HCT116 (cell line): ENCODE measurements at regions not wholly inside any gene's neighbourhood (a gene's known extent, or its start where the extent isn't known, plus 50 kb on each side); places are given as distances from the start of the nearest gene placed in this dataset.

Experiments used
- ATAC-seq: fragments of 200-7000 bp; cut with Tn5 transposase; 2 replicates; pipeline ENCODE4 v1.9.1; 2020; ENCODE audit warnings: mild to moderate bottlenecking, moderate library complexity
- BruUV-seq: library from RNA; stranded (reverse); fragments of 400-500 nt; replicated peaks from 2 replicates; lab custom pipeline; 2021; lab: Mats Ljungman, UMichigan
- CTCF ChIA-PET: fragments of 300-600 bp; sonication (Branson Sonifier 250); formaldehyde crosslinking; loops from one replicate; lab custom pipeline; 2021; ENCODE audit warnings: antibody characterized with exemption; lab: Charles Lee
- POLR2A ChIA-PET: fragments of 300-600, 350-600 bp; sonication (Branson Sonifier 250); formaldehyde crosslinking; loops from one replicate; lab custom pipeline; 2021; ENCODE audit warnings: antibody characterized with exemption; lab: Charles Lee
- RAD21 ChIA-PET, 2 experiments: fragments of 300-600 bp; sonication (Branson Sonifier 250); formaldehyde crosslinking; loops; one replicate each; lab custom pipeline; 2023; ENCODE audit warnings: low total read pairs in 2 of 2; ENCODE audit not compliant: uncharacterized antibody in 2 of 2, unreplicated experiment in 2 of 2, low non-redundant PET in 1 of 2; lab: Charles Lee
- DNase-seq: peaks from one replicate; pipeline ENCODE4 v3.0.0-alpha.2; 2010; ENCODE audit warnings: low read depth, low spot score
- H2AFZ ChIP-seq: fragments of 200-600 bp; shearing (Covaris generic), sonication (generic); 2 replicates; pipeline ENCODE4 v1.6.1; 2017; ENCODE audit warnings: low read depth, mixed run types, mixed read lengths, antibody characterized with exemption, low read length; ENCODE audit not compliant: poor library complexity, severe bottlenecking
- H3K27ac ChIP-seq: 2 replicates; pipeline ENCODE4 v1.5.1; 2012; ENCODE audit warnings: low read depth, low read length
- H3K27me3 ChIP-seq: fragments of 200-600 bp; sonication (generic); 2 replicates; pipeline ENCODE4 v1.6.1; 2016; ENCODE audit warnings: mixed run types, low read length, mixed read lengths; ENCODE audit not compliant: insufficient read depth
- H3K36me3 ChIP-seq, 2 experiments: fragments of 200-500 bp in 1 of 2; fragments of 200-600 bp in 1 of 2; sonication (Bioruptor generic) in 1 of 2; sonication (generic) in 1 of 2; 2 replicates each; pipeline versions ENCODE4 v1.5.1 to v1.6.1; 2014 to 2016; ENCODE audit warnings: low read length in 2 of 2, inconsistent platforms in 1 of 2, mixed read lengths in 1 of 2, mixed run types in 1 of 2; ENCODE audit not compliant: insufficient read depth in 2 of 2, control insufficient read depth in 1 of 2
- H3K4me1 ChIP-seq, 2 experiments: fragments of 200-600 bp in 1 of 2; sonication (generic) in 1 of 2; 2 replicates each; pipeline versions ENCODE4 v1.5.1 to v1.6.1; 2012 to 2017; ENCODE audit warnings: low read length in 2 of 2, inconsistent platforms in 1 of 2, mild to moderate bottlenecking in 1 of 2, mixed read lengths in 1 of 2, mixed run types in 1 of 2, moderate library complexity in 1 of 2; ENCODE audit not compliant: insufficient read depth in 2 of 2, control insufficient read depth in 1 of 2
- H3K4me2 ChIP-seq: fragments of 200-600 bp; sonication (generic); 2 replicates; pipeline ENCODE4 v1.6.1; 2017; ENCODE audit warnings: mixed run types, low read length, mixed read lengths
- H3K4me3 ChIP-seq, 2 experiments: fragments of 200-600 bp in 1 of 2; sonication (generic) in 1 of 2; replicated peaks in 1 of 2; 2 replicates each; pipeline ENCODE4 v1.5.1; 2011 to 2016; ENCODE audit warnings: low read length in 2 of 2, control low read depth in 1 of 2, low read depth in 1 of 2, mild to moderate bottlenecking in 1 of 2, mixed read lengths in 1 of 2, mixed run types in 1 of 2
- H3K79me2 ChIP-seq: fragments of 200-600 bp; sonication (generic); 2 replicates; pipeline ENCODE4 v1.6.1; 2017; ENCODE audit warnings: mild to moderate bottlenecking, mixed run types, low read length, moderate library complexity, mixed read lengths; ENCODE audit not compliant: insufficient read depth
- H3K9ac ChIP-seq: fragments of 200-600 bp; sonication (generic); 2 replicates; pipeline ENCODE4 v1.6.1; 2016; ENCODE audit warnings: low read length, mixed read lengths
- H3K9me2 ChIP-seq: fragments of 200-600 bp; sonication (generic), shearing (Covaris generic); 2 replicates; pipeline ENCODE4 v1.6.1; 2017; ENCODE audit warnings: mixed run types, mild to moderate bottlenecking, moderate library complexity; ENCODE audit not compliant: insufficient read depth
- H3K9me3 ChIP-seq, 2 experiments: fragments of 200-500 bp in 1 of 2; fragments of 200-600 bp in 1 of 2; sonication (Bioruptor generic) in 1 of 2; sonication (generic) in 1 of 2; 2 replicates each; pipeline ENCODE4 v1.6.1; 2014 to 2017; ENCODE audit warnings: low read length in 2 of 2, mixed read lengths in 2 of 2, inconsistent platforms in 1 of 2, low read depth in 1 of 2, mild to moderate bottlenecking in 1 of 2, mixed run types in 1 of 2, moderate library complexity in 1 of 2; ENCODE audit not compliant: control insufficient read depth in 1 of 2, insufficient read depth in 1 of 2
- H4K20me1 ChIP-seq: fragments of 200-600 bp; sonication (generic), shearing (Covaris generic); 2 replicates; pipeline ENCODE4 v1.6.1; 2017; ENCODE audit warnings: mixed run types, mild to moderate bottlenecking, moderate library complexity; ENCODE audit not compliant: insufficient read depth
- CBX3 ChIP-seq: IDR thresholded peaks from 2 replicates; pipeline ENCODE4 v1.6.1; 2012; ENCODE audit warnings: low read depth
- CEBPB ChIP-seq: IDR thresholded peaks from 2 replicates; pipeline ENCODE4 v1.6.1; 2012; ENCODE audit warnings: low read depth
- EZH2 ChIP-seq: fragments of 200-600 bp; sonication (generic); IDR thresholded peaks from 2 replicates; pipeline ENCODE4 v1.6.1; 2017; ENCODE audit warnings: antibody characterized with exemption, mixed run types
- POLR2A ChIP-seq: IDR thresholded peaks from 2 replicates; pipeline ENCODE4 v1.7.0; 2011; ENCODE audit warnings: borderline replicate concordance; ENCODE audit not compliant: insufficient read depth, insufficient read length; ENCODE audit errors: extremely low read depth
- SIN3A ChIP-seq: IDR thresholded peaks from 2 replicates; pipeline ENCODE4 v1.6.1; 2012; ENCODE audit warnings: low read depth
- SP1 ChIP-seq: IDR thresholded peaks from 2 replicates; pipeline ENCODE4 v1.6.1; 2012; ENCODE audit warnings: low read depth
- SRF ChIP-seq: IDR thresholded peaks from 2 replicates; pipeline ENCODE4 v1.6.1; 2012; ENCODE audit warnings: low read depth
- YY1 ChIP-seq: IDR thresholded peaks from 2 replicates; pipeline ENCODE4 v1.6.1; 2011; ENCODE audit warnings: low read length, low read depth, moderate library complexity, mild to moderate bottlenecking; ENCODE audit not compliant: insufficient replicate concordance; ENCODE audit errors: extremely low read depth
- ZFX ChIP-seq: fragments of 450-650 bp; IDR thresholded peaks from 2 replicates; pipeline ENCODE4 v1.6.1; 2017
- ZNF274 ChIP-seq: fragments of 200-500 bp; sonication (Bioruptor generic); IDR thresholded peaks from 2 replicates; pipeline ENCODE4 v1.6.1; 2014; ENCODE audit warnings: mild to moderate bottlenecking, low read depth, low read length, inconsistent platforms
- intact Hi-C: fragments of 100-400 bp; cut with micrococcal nuclease; formaldehyde crosslinking; loops from 2 replicates; pipeline ENCODE4 v1.10.0; 2022
- TF ChIP-seq, protein P1 (sequence below): IDR thresholded peaks from 2 replicates; pipeline ENCODE4 v1.6.1; 2012
- TF ChIP-seq, protein P2 (sequence below): IDR thresholded peaks from 2 replicates; pipeline ENCODE4 v1.6.1; 2011; ENCODE audit warnings: mild to moderate bottlenecking, low read length, moderate library complexity; ENCODE audit not compliant: insufficient replicate concordance; ENCODE audit errors: extremely low read depth
- TF ChIP-seq, protein P3 (sequence below), 3 experiments: fragments of 200-600 bp in 1 of 3; sonication (generic) in 1 of 3; IDR thresholded peaks in 2 of 3; conservative IDR thresholded peaks in 1 of 3; 2 replicates each; pipeline ENCODE4 v1.5.1; 2012 to 2017; ENCODE audit warnings: low read depth in 2 of 3, low read length in 2 of 3, antibody characterized with exemption in 1 of 3, borderline replicate concordance in 1 of 3, control low read depth in 1 of 3, mild to moderate bottlenecking in 1 of 3, mixed read lengths in 1 of 3, mixed run types in 1 of 3, moderate library complexity in 1 of 3; ENCODE audit not compliant: insufficient read depth in 1 of 3
- TF ChIP-seq, protein P4 (sequence below): IDR thresholded peaks from 2 replicates; pipeline ENCODE4 v1.6.1; 2012; ENCODE audit warnings: low read depth

DNA sequence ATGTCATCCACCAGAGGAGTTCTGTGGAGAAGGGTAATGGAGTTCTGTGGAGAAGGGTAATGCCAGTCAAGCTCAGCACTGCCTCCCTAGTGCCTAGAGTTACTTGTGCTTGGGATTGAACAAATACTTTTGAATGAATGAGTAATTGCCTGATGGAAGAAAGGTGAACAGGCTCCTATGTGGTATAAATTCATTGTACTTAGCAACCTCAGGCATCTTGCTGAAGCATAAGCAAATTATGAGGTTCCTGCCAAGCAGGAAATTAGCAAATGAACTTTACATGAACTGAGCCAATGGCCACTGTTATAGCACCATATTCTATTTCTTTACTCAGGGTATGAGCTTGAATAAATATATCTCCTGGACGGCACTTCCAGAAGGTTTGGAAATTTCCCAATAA, 1047.2 kb downstream of the SLC6A15 start:
- DNase-seq (no peak), ATAC-seq (no peak)
- BruUV-seq = no TSS peak
- Histone ChIP-seq H3K27ac (no peak overlapping the region), H3K9ac (no peak overlapping the region), H4K20me1 (no peaks in the 10 kb centered on the region), H3K79me2 (no peaks in the 10 kb centered on the region), H3K9me2 (no peaks in the 10 kb centered on the region), H3K4me2 (no peak overlapping the region), H3K4me3 (no peak overlapping the region), H3K9me3 (no peaks in the 10 kb centered on the region), H3K27me3 (no peaks in the 10 kb centered on the region), H2AFZ (no peak overlapping the region), H3K4me1 (no peaks in the 10 kb centered on the region), H3K36me3 (no peaks in the 10 kb centered on the region)
- ChIA-PET CTCF (no interaction called here), RAD21 (no interaction called here), POLR2A (no interaction called here)
- intact Hi-C loops = no loop called here
- TF ChIP-seq SIN3A (no peak), YY1 (no peak), ZFX (no peak), SRF (no peak), POLR2A (no peak), ZNF274 (no peak), SP1 (no peak), CEBPB (no peak), CBX3 (no peak), EZH2 (no peak)
- TF ChIP-seq, protein P1, sequence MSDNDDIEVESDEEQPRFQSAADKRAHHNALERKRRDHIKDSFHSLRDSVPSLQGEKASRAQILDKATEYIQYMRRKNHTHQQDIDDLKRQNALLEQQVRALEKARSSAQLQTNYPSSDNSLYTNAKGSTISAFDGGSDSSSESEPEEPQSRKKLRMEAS = no peak
- TF ChIP-seq, protein P2, sequence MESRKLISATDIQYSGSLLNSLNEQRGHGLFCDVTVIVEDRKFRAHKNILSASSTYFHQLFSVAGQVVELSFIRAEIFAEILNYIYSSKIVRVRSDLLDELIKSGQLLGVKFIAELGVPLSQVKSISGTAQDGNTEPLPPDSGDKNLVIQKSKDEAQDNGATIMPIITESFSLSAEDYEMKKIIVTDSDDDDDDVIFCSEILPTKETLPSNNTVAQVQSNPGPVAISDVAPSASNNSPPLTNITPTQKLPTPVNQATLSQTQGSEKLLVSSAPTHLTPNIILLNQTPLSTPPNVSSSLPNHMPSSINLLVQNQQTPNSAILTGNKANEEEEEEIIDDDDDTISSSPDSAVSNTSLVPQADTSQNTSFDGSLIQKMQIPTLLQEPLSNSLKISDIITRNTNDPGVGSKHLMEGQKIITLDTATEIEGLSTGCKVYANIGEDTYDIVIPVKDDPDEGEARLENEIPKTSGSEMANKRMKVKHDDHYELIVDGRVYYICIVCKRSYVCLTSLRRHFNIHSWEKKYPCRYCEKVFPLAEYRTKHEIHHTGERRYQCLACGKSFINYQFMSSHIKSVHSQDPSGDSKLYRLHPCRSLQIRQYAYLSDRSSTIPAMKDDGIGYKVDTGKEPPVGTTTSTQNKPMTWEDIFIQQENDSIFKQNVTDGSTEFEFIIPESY = no peak
- TF ChIP-seq, protein P3, sequence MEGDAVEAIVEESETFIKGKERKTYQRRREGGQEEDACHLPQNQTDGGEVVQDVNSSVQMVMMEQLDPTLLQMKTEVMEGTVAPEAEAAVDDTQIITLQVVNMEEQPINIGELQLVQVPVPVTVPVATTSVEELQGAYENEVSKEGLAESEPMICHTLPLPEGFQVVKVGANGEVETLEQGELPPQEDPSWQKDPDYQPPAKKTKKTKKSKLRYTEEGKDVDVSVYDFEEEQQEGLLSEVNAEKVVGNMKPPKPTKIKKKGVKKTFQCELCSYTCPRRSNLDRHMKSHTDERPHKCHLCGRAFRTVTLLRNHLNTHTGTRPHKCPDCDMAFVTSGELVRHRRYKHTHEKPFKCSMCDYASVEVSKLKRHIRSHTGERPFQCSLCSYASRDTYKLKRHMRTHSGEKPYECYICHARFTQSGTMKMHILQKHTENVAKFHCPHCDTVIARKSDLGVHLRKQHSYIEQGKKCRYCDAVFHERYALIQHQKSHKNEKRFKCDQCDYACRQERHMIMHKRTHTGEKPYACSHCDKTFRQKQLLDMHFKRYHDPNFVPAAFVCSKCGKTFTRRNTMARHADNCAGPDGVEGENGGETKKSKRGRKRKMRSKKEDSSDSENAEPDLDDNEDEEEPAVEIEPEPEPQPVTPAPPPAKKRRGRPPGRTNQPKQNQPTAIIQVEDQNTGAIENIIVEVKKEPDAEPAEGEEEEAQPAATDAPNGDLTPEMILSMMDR (IDR thresholded peaks at IDR 0.05 in 2 of 3, conservative IDR thresholded peaks at IDR 0.05 in 1 of 3; ENCODE audit: borderline replicate concordance in 1 of 3, insufficient read depth in 1 of 3, low read depth in 2 of 3, low read length in 2 of 3) = no peak
- TF ChIP-seq, protein P4, sequence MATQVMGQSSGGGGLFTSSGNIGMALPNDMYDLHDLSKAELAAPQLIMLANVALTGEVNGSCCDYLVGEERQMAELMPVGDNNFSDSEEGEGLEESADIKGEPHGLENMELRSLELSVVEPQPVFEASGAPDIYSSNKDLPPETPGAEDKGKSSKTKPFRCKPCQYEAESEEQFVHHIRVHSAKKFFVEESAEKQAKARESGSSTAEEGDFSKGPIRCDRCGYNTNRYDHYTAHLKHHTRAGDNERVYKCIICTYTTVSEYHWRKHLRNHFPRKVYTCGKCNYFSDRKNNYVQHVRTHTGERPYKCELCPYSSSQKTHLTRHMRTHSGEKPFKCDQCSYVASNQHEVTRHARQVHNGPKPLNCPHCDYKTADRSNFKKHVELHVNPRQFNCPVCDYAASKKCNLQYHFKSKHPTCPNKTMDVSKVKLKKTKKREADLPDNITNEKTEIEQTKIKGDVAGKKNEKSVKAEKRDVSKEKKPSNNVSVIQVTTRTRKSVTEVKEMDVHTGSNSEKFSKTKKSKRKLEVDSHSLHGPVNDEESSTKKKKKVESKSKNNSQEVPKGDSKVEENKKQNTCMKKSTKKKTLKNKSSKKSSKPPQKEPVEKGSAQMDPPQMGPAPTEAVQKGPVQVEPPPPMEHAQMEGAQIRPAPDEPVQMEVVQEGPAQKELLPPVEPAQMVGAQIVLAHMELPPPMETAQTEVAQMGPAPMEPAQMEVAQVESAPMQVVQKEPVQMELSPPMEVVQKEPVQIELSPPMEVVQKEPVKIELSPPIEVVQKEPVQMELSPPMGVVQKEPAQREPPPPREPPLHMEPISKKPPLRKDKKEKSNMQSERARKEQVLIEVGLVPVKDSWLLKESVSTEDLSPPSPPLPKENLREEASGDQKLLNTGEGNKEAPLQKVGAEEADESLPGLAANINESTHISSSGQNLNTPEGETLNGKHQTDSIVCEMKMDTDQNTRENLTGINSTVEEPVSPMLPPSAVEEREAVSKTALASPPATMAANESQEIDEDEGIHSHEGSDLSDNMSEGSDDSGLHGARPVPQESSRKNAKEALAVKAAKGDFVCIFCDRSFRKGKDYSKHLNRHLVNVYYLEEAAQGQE = no peak
